OCI-LY7 (cell line): ENCODE measurements at regions not wholly inside any gene's neighbourhood (a gene's known extent, or its start where the extent isn't known, plus 50 kb on each side); places are given as distances from the start of the nearest gene placed in this dataset.
A peak's percentile ranks its signal among the peaks of the same experiment; 100 is the strongest.

Experiments used
- BruUV-seq: library from RNA; stranded (reverse); fragments of 400-500 nt; replicated peaks from 2 replicates; lab custom pipeline; 2021; lab: Mats Ljungman, UMichigan
- CTCF ChIA-PET: fragments of 300-600 bp; sonication (Branson Sonifier 250); formaldehyde crosslinking; loops from one replicate; lab custom pipeline; 2022; ENCODE audit warnings: antibody characterized with exemption; ENCODE audit not compliant: unreplicated experiment; lab: Charles Lee
- POLR2A ChIA-PET: fragments of 300-600 bp; sonication (Branson Sonifier 250); formaldehyde crosslinking; loops from one replicate; lab custom pipeline; 2022; ENCODE audit warnings: antibody characterized with exemption; lab: Charles Lee
- DNase-seq: peaks from one replicate; pipeline ENCODE4 v3.0.0-alpha.2; 2015; ENCODE audit warnings: low spot score
- H2AFZ ChIP-seq: fragments of 200-600 bp; sonication (generic), shearing (Covaris generic); 2 replicates; pipeline ENCODE4 v1.6.1; 2014; ENCODE audit warnings: mild to moderate bottlenecking, antibody characterized with exemption, low read length, moderate library complexity
- H3K27ac ChIP-seq: fragments of 200-600 bp; sonication (generic); 2 replicates; pipeline ENCODE4 v1.5.1; 2014; ENCODE audit warnings: mixed run types, low read depth, mild to moderate bottlenecking, moderate library complexity, low read length, inconsistent platforms; ENCODE audit not compliant: poor library complexity, severe bottlenecking
- H3K36me3 ChIP-seq: fragments of 200-600 bp; sonication (generic); 2 replicates; pipeline ENCODE4 v1.6.1; 2014; ENCODE audit warnings: mild to moderate bottlenecking, antibody characterized with exemption, low read length, moderate library complexity, mixed read lengths; ENCODE audit not compliant: insufficient read depth
- H3K4me1 ChIP-seq: fragments of 200-600 bp; sonication (generic); 2 replicates; pipeline ENCODE4 v1.5.1; 2014; ENCODE audit warnings: mild to moderate bottlenecking, low read length; ENCODE audit not compliant: insufficient read depth, poor library complexity, severe bottlenecking
- H3K4me2 ChIP-seq: fragments of 200-600 bp; sonication (generic); 2 replicates; pipeline ENCODE4 v1.6.1; 2014; ENCODE audit warnings: mild to moderate bottlenecking, low read length
- H3K4me3 ChIP-seq: fragments of 200-600 bp; sonication (generic); 2 replicates; pipeline ENCODE4 v1.5.1; 2014; ENCODE audit warnings: mild to moderate bottlenecking, low read depth, low read length; ENCODE audit not compliant: poor library complexity, severe bottlenecking
- H3K79me2 ChIP-seq: fragments of 200-600 bp; sonication (generic); 2 replicates; pipeline ENCODE4 v1.6.1; 2016; ENCODE audit warnings: low read depth, mild to moderate bottlenecking, low read length, moderate library complexity, mixed read lengths; ENCODE audit not compliant: insufficient read depth
- H3K9me2 ChIP-seq: fragments of 200-600 bp; sonication (generic); 2 replicates; pipeline ENCODE4 v1.6.1; 2016; ENCODE audit warnings: mild to moderate bottlenecking, low read length, mixed read lengths; ENCODE audit not compliant: insufficient read depth
- H3K9me3 ChIP-seq: fragments of 200-600 bp; sonication (generic); 2 replicates; pipeline ENCODE4 v1.6.1; 2014; ENCODE audit warnings: mild to moderate bottlenecking, mixed run types, low read length, mixed read lengths
- H4K20me1 ChIP-seq: fragments of 200-600 bp; sonication (generic); 2 replicates; pipeline ENCODE4 v1.6.1; 2014; ENCODE audit warnings: mild to moderate bottlenecking, antibody characterized with exemption, low read length, moderate library complexity, mixed read lengths; ENCODE audit not compliant: insufficient read depth
- EZH2phosphoT487 ChIP-seq: fragments of 200-600 bp; sonication (generic); IDR thresholded peaks from 2 replicates; pipeline ENCODE4 v1.6.1; 2018; ENCODE audit warnings: low read depth, borderline replicate concordance, mild to moderate bottlenecking, mixed run types, antibody characterized with exemption, low read length, moderate library complexity, mixed read lengths
- intact Hi-C: fragments of 100-400 bp; cut with micrococcal nuclease; formaldehyde crosslinking; loops from one replicate; pipeline ENCODE4 v1.10.0; 2022; ENCODE audit not compliant: unreplicated experiment
- TF ChIP-seq, protein P1 (sequence below): fragments of 200-600 bp; sonication (generic); conservative IDR thresholded peaks from 2 replicates; pipeline ENCODE4 v1.5.1; 2014; ENCODE audit warnings: mild to moderate bottlenecking, antibody characterized with exemption, low read length, moderate library complexity, mixed read lengths

GRCh38 chr22:44601189-44601588 is 100.8 kb upstream of the PRR5 start:
- ChIA-PET POLR2A (interaction anchor here (0.5 kb wide), 1 partner anchor 550 kb away, joined by 3 read pairs; no protein-coding TSS in a partner anchor), CTCF (no interaction called here)
- Histone ChIP-seq H4K20me1 (no peaks in the 10 kb centered on the region), H3K4me2 (no peak overlapping the region), H3K4me3 (no peak overlapping the region), H3K36me3 (no peaks in the 10 kb centered on the region), H2AFZ (no peak overlapping the region), H3K4me1 (no peaks in the 10 kb centered on the region), H3K27ac (no peak overlapping the region), H3K79me2 (no peaks in the 10 kb centered on the region), H3K9me2 (no peaks in the 10 kb centered on the region), H3K9me3 (no peaks in the 10 kb centered on the region)
- TF ChIP-seq EZH2phosphoT487, result no peak
- TF ChIP-seq, protein P1, sequence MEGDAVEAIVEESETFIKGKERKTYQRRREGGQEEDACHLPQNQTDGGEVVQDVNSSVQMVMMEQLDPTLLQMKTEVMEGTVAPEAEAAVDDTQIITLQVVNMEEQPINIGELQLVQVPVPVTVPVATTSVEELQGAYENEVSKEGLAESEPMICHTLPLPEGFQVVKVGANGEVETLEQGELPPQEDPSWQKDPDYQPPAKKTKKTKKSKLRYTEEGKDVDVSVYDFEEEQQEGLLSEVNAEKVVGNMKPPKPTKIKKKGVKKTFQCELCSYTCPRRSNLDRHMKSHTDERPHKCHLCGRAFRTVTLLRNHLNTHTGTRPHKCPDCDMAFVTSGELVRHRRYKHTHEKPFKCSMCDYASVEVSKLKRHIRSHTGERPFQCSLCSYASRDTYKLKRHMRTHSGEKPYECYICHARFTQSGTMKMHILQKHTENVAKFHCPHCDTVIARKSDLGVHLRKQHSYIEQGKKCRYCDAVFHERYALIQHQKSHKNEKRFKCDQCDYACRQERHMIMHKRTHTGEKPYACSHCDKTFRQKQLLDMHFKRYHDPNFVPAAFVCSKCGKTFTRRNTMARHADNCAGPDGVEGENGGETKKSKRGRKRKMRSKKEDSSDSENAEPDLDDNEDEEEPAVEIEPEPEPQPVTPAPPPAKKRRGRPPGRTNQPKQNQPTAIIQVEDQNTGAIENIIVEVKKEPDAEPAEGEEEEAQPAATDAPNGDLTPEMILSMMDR, result no peak
- no TSS peak for BruUV-seq
- intact Hi-C loops, result no loop called here
- DNase-seq, result no peak

DNA sequence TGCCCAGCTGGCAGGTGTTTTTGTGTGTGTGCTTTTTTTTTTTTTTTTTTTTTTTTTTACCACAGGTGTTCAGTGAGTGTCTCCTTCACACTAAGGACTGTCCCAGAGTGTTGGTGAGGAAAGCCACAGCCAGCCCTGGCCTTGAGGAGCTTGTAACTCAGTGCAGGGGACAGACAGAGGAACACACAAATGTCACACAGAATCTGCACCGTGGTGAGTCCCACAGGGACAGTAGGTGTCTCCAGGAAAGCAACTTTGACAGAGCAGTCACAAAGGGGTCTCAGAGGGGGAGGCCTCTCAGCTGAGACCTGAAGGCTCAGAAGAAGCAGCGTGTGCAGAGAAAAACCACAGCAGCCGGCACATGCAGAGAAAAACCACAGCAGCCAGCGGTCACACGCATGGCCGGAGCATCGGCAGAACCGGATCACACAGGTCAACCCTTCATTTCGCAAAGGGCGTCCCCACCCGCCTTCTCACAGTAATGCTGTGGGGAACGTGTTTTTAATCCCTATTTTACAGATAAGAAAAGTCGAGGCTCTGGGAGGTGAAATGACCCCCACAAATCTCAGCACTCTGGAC is 101.7 kb upstream of the PRR5 start:
- H3K4me3 ChIP-seq, result no peak overlapping the region
- H3K9me2 ChIP-seq, result no peaks in the 10 kb centered on the region
- no peak overlapping the region for H3K27ac ChIP-seq
- ChIA-PET CTCF (no interaction called here), POLR2A (interaction anchor here (0.7 kb wide), 4 partner anchors 16 to 147 kb away, joined by 3 to 9 read pairs (median 5); no protein-coding TSS in a partner anchor)
- no peaks in the 10 kb centered on the region for H4K20me1 ChIP-seq
- H2AFZ ChIP-seq, result no peak overlapping the region
- H3K4me2 ChIP-seq, result no peak overlapping the region
- no TSS peak for BruUV-seq
- TF ChIP-seq, protein P1, result no peak
- TF ChIP-seq EZH2phosphoT487, result no peak
- peak; percentile 9 for DNase-seq
- no peaks in the 10 kb centered on the region for H3K9me3 ChIP-seq
- H3K36me3 ChIP-seq, result no peaks in the 10 kb centered on the region
- H3K4me1 ChIP-seq, result no peaks in the 10 kb centered on the region
- H3K79me2 ChIP-seq, result no peaks in the 10 kb centered on the region
- intact Hi-C loops, result no loop called here

DNA sequence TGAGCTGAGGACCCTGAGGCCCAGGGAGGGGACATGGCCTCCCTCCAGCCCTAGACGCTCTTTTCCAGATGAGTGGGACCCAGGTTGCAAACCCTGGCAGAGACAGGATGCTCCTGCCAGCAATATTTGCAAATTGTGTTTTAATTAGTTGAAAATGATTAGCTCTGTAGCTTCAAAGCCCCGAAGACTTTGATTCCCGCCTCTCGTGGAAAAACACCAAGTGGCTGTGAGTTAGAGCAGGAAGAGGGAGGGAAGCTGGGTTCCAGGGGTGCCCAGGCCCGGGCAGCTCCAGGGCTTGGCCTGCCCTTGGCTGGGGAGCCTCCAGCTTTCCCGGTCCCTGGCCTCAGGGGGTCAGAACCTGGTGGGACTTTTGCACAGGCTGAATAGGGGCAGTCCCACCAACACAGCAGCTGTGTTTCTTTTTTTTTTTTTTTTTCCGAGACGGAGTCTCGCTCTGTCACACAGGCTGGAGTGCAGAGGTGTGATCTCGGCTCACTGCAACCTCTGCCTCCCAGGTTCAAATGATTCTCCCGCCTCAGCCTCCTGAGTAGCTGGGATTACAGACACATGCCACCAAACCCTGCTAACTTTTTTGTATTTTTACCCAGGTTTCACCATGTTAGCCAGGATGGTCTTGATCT is 101.6 kb upstream of the RTL6 start:
- Histone ChIP-seq H3K4me2 (no peak overlapping the region), H3K27ac (no peak overlapping the region), H4K20me1 (no peaks in the 10 kb centered on the region), H3K9me2 (no peaks in the 10 kb centered on the region), H3K79me2 (no peaks in the 10 kb centered on the region), H3K4me1 (no peaks in the 10 kb centered on the region), H3K9me3 (no peaks in the 10 kb centered on the region), H3K4me3 (no peak overlapping the region), H3K36me3 (no peaks in the 10 kb centered on the region), H2AFZ (no peak overlapping the region)
- POLR2A ChIA-PET, result interaction anchor here (0.7 kb wide), 3 partner anchors 16 to 148 kb away, joined by 3 to 7 read pairs (median 3); no protein-coding TSS in a partner anchor
- intact Hi-C loops, result no loop called here
- CTCF ChIA-PET, result no interaction called here
- TF ChIP-seq EZH2phosphoT487, result no peak
- TF ChIP-seq, protein P1, result no peak
- DNase-seq, result no peak
- no TSS peak for BruUV-seq
